H9 (cell line): ENCODE measurements at regions not wholly inside any gene's neighbourhood (a gene's known extent, or its start where the extent isn't known, plus 50 kb on each side); places are given as distances from the start of the nearest gene placed in this dataset.

Source experiments
- DNase-seq: peaks from one replicate; pipeline ENCODE4 v3.0.0-alpha.2; 2017
- H2AFZ ChIP-seq: one replicate; pipeline ENCODE4 v1.6.1; 2013; ENCODE audit warnings: mild to moderate bottlenecking, low read length, control low read depth, moderate library complexity
- H2AK5ac ChIP-seq: 2 replicates; pipeline ENCODE4 v1.6.1; 2013; ENCODE audit warnings: low read length, control low read depth, mixed read lengths; ENCODE audit not compliant: insufficient read length
- H2BK120ac ChIP-seq: one replicate; pipeline ENCODE4 v1.6.1; 2013; ENCODE audit warnings: low read depth, mild to moderate bottlenecking, low read length, control low read depth, inconsistent platforms; ENCODE audit not compliant: poor library complexity, severe bottlenecking
- H2BK12ac ChIP-seq: 2 replicates; pipeline ENCODE4 v1.6.1; 2013; ENCODE audit warnings: low read length, control low read depth, mixed read lengths, low read depth; ENCODE audit not compliant: insufficient read length
- H2BK15ac ChIP-seq: 2 replicates; pipeline ENCODE4 v1.6.1; 2013; ENCODE audit warnings: low read depth, low read length, control low read depth
- H2BK20ac ChIP-seq: one replicate; pipeline ENCODE4 v1.6.1; 2013; ENCODE audit warnings: low read depth, mild to moderate bottlenecking, low read length, control low read depth, inconsistent platforms; ENCODE audit not compliant: poor library complexity, severe bottlenecking
- H2BK5ac ChIP-seq: 2 replicates; pipeline ENCODE4 v1.6.1; 2013; ENCODE audit warnings: low read length, control low read depth, mixed read lengths; ENCODE audit not compliant: insufficient read length
- H3K14ac ChIP-seq: 2 replicates; pipeline ENCODE4 v1.6.1; 2013; ENCODE audit warnings: low read length, control low read depth; ENCODE audit not compliant: insufficient read depth
- H3K18ac ChIP-seq: 2 replicates; pipeline ENCODE4 v1.6.1; 2013; ENCODE audit warnings: low read depth, mild to moderate bottlenecking, mixed read lengths, low read length, control low read depth; ENCODE audit not compliant: insufficient read length
- H3K23ac ChIP-seq: 2 replicates; pipeline ENCODE4 v1.6.1; 2013; ENCODE audit warnings: low read length, control low read depth, mixed read lengths, low read depth; ENCODE audit not compliant: insufficient read length
- H3K23me2 ChIP-seq: 2 replicates; pipeline ENCODE4 v1.6.1; 2013; ENCODE audit warnings: low read depth, mild to moderate bottlenecking, mixed read lengths, low read length, control low read depth; ENCODE audit not compliant: insufficient read length, poor library complexity, severe bottlenecking
- H3K27ac ChIP-seq: 2 replicates; pipeline ENCODE4 v1.5.1; 2013; ENCODE audit warnings: low read length, control low read depth, mixed read lengths, low read depth; ENCODE audit not compliant: insufficient read length
- H3K27me3 ChIP-seq: 2 replicates; pipeline ENCODE4 v1.6.1; 2013; ENCODE audit warnings: low read length, control low read depth, inconsistent platforms; ENCODE audit not compliant: insufficient read depth
- H3K4ac ChIP-seq: 2 replicates; pipeline ENCODE4 v1.6.1; 2013; ENCODE audit warnings: low read depth, mild to moderate bottlenecking, control low read depth, inconsistent platforms, low read length, moderate library complexity
- H3K4me1 ChIP-seq: 2 replicates; pipeline ENCODE4 v1.6.1; 2013; ENCODE audit warnings: low read length, control low read depth, inconsistent platforms; ENCODE audit not compliant: insufficient read depth
- H3K4me2 ChIP-seq: 2 replicates; pipeline ENCODE4 v1.6.1; 2013; ENCODE audit warnings: low read length, control low read depth, mixed read lengths; ENCODE audit not compliant: insufficient read length, insufficient read depth
- H3K56ac ChIP-seq: 2 replicates; pipeline ENCODE4 v1.6.1; 2013; ENCODE audit warnings: low read depth, mild to moderate bottlenecking, mixed read lengths, low read length, control low read depth; ENCODE audit not compliant: insufficient read length
- H3K79me1 ChIP-seq: 2 replicates; pipeline ENCODE4 v1.6.1; 2013; ENCODE audit warnings: low read depth, mild to moderate bottlenecking, moderate library complexity, low read length, control low read depth, inconsistent platforms; ENCODE audit not compliant: insufficient read depth, poor library complexity, severe bottlenecking
- H3K79me2 ChIP-seq: 2 replicates; pipeline ENCODE4 v1.6.1; 2013; ENCODE audit warnings: low read length, control low read depth, inconsistent platforms; ENCODE audit not compliant: insufficient read depth
- H3K9ac ChIP-seq: 2 replicates; pipeline ENCODE4 v1.6.1; 2013; ENCODE audit warnings: low read length, control low read depth, mixed read lengths; ENCODE audit not compliant: insufficient read length; ENCODE audit errors: extremely low read depth
- H3K9me3 ChIP-seq: one replicate; pipeline ENCODE4 v1.6.1; 2013; ENCODE audit warnings: low read depth, low read length, inconsistent platforms; ENCODE audit not compliant: control insufficient read depth
- H3T11ph ChIP-seq: one replicate; pipeline ENCODE4 v1.6.1; 2013; ENCODE audit warnings: mild to moderate bottlenecking, low read length, control low read depth, inconsistent platforms
- H4K20me1 ChIP-seq: one replicate; pipeline ENCODE4 v1.6.1; 2013; ENCODE audit not compliant: control insufficient read depth, insufficient read length, insufficient read depth
- H4K5ac ChIP-seq: 2 replicates; pipeline ENCODE4 v1.6.1; 2013; ENCODE audit warnings: low read depth, mild to moderate bottlenecking, mixed read lengths, low read length, control low read depth; ENCODE audit not compliant: insufficient read length
- H4K8ac ChIP-seq: replicated peaks from 2 replicates; pipeline ENCODE4 v1.6.1; 2013; ENCODE audit warnings: low read length, control low read depth, mixed read lengths, low read depth; ENCODE audit not compliant: insufficient read length
- H4K91ac ChIP-seq: 2 replicates; pipeline ENCODE4 v1.6.1; 2013; ENCODE audit warnings: low read depth, mild to moderate bottlenecking, moderate library complexity, mixed read lengths, low read length, control low read depth; ENCODE audit not compliant: insufficient read length
- H3K27ac Mint-ChIP-seq, 3 experiments: 2 replicates in 2 of 3; 3 replicates in 1 of 3; pipeline ENCODE4 v1.8.0; 2020 to 2021; ENCODE audit warnings: mixed read lengths in 3 of 3, mild to moderate bottlenecking in 1 of 3, moderate library complexity in 1 of 3
- H3K27me3 Mint-ChIP-seq: 2 replicates; pipeline ENCODE4 v1.8.0; 2021; ENCODE audit warnings: low read depth, mild to moderate bottlenecking, moderate library complexity, mixed read lengths
- H3K36me3 Mint-ChIP-seq, 3 experiments: 2 replicates in 2 of 3; 3 replicates in 1 of 3; pipeline ENCODE4 v1.8.0; 2020 to 2021; ENCODE audit warnings: low read depth in 3 of 3, mixed read lengths in 3 of 3; ENCODE audit not compliant: insufficient read depth in 1 of 3
- H3K4me1 Mint-ChIP-seq, 2 experiments: 2 replicates each; pipeline ENCODE4 v1.8.0; 2020; ENCODE audit warnings: mixed read lengths in 2 of 2
- H3K4me3 Mint-ChIP-seq, 2 experiments: 2 replicates in 1 of 2; 3 replicates in 1 of 2; pipeline ENCODE4 v1.8.0; 2020 to 2021; ENCODE audit warnings: mild to moderate bottlenecking in 2 of 2, mixed read lengths in 2 of 2, moderate library complexity in 1 of 2
- H3K9me3 Mint-ChIP-seq, 2 experiments: 2 replicates in 1 of 2; 3 replicates in 1 of 2; pipeline ENCODE4 v1.8.0; 2020; ENCODE audit warnings: mild to moderate bottlenecking in 2 of 2, mixed read lengths in 2 of 2, moderate library complexity in 1 of 2
- TF ChIP-seq, protein P1 (sequence below): fragments of 200-600 bp; sonication (generic); conservative IDR thresholded peaks from 3 replicates; pipeline ENCODE4 v1.8.0; 2021; ENCODE audit warnings: antibody characterized with exemption, mild to moderate bottlenecking

DNA sequence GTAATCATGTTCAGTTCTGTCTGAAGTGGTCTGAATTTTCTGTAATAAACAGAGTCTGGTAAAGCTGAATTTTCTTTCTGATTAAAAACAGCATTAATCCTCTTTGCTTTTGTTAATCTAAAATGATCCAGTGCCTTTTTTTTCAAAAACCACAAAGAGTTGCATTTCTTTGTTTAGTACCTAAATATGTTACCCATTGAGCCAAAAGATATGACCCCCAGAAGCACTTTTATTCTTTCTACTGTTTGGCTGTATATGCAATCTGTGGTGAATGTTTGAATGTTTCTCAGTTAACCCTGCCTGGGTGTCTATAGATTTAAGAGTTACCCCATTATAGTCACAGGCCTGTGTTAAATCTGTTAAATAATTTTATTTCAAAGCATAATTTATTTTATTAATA is 394.8 kb downstream of the PTPRC start:
- Mint-ChIP-seq H3K27me3 (no peaks in the 10 kb centered on the region), H3K9me3 (no peaks in the 10 kb centered on the region), H3K4me1 (no peaks in the 10 kb centered on the region), H3K36me3 (no peaks in the 10 kb centered on the region), H3K4me3 (no peak overlapping the region), H3K27ac (no peak overlapping the region)
- no peak overlapping the region for H2BK20ac ChIP-seq
- H2BK15ac ChIP-seq, result no peak overlapping the region
- H3K27me3 ChIP-seq, result no peaks in the 10 kb centered on the region
- no peak overlapping the region for H2BK5ac ChIP-seq
- H3K4ac ChIP-seq, result no peak overlapping the region
- no peak overlapping the region for H2AFZ ChIP-seq
- no peaks in the 10 kb centered on the region for H4K20me1 ChIP-seq
- H3K9me3 ChIP-seq, result no peaks in the 10 kb centered on the region
- TF ChIP-seq, protein P1, sequence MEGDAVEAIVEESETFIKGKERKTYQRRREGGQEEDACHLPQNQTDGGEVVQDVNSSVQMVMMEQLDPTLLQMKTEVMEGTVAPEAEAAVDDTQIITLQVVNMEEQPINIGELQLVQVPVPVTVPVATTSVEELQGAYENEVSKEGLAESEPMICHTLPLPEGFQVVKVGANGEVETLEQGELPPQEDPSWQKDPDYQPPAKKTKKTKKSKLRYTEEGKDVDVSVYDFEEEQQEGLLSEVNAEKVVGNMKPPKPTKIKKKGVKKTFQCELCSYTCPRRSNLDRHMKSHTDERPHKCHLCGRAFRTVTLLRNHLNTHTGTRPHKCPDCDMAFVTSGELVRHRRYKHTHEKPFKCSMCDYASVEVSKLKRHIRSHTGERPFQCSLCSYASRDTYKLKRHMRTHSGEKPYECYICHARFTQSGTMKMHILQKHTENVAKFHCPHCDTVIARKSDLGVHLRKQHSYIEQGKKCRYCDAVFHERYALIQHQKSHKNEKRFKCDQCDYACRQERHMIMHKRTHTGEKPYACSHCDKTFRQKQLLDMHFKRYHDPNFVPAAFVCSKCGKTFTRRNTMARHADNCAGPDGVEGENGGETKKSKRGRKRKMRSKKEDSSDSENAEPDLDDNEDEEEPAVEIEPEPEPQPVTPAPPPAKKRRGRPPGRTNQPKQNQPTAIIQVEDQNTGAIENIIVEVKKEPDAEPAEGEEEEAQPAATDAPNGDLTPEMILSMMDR, result no peak
- no peaks in the 10 kb centered on the region for H3K23me2 ChIP-seq
- no peak overlapping the region for H3K56ac ChIP-seq
- H2BK120ac ChIP-seq, result no peak overlapping the region
- H2AK5ac ChIP-seq, result no peak overlapping the region
- no peak overlapping the region for H2BK12ac ChIP-seq
- no peak overlapping the region for H3K23ac ChIP-seq
- H3K79me2 ChIP-seq, result no peaks in the 10 kb centered on the region
- H3K4me2 ChIP-seq, result no peak overlapping the region
- H4K91ac ChIP-seq, result no peak overlapping the region
- no peak overlapping the region for H3K14ac ChIP-seq
- H3K79me1 ChIP-seq, result no peaks in the 10 kb centered on the region
- no peaks in the 10 kb centered on the region for H3K4me1 ChIP-seq
- no peak overlapping the region for H4K5ac ChIP-seq
- no peak overlapping the region for H3K27ac ChIP-seq
- no peak overlapping the region for H4K8ac ChIP-seq
- no peak for DNase-seq
- no peak overlapping the region for H3K18ac ChIP-seq
- no peak overlapping the region for H3T11ph ChIP-seq
- H3K9ac ChIP-seq, result no peak overlapping the region
